Activated B cell treated with CpG ODN at 0.5 μM for 24 hours (primary cell): ENCODE measurements at regions not wholly inside any gene's neighbourhood (a gene's known extent, or its start where the extent isn't known, plus 50 kb on each side); places are given as distances from the start of the nearest gene placed in this dataset.

Source experiments
- ATAC-seq: fragments of 200-7000 bp; cut with Tn5 transposase; one replicate; pipeline ENCODE4 v1.10.0; 2021; ENCODE audit warnings: low read depth, mild to moderate bottlenecking, moderate library complexity
- CTCF ChIA-PET: fragments of 350-600 bp; sonication (Branson Sonifier 250); formaldehyde crosslinking; loops from one replicate; lab custom pipeline; 2021; ENCODE audit warnings: antibody characterized with exemption; lab: Charles Lee
- POLR2A ChIA-PET: fragments of 350-600 bp; sonication (Branson Sonifier 250); formaldehyde crosslinking; loops from one replicate; lab custom pipeline; 2021; ENCODE audit warnings: antibody characterized with exemption; lab: Charles Lee
- DNase-seq: peaks from one replicate; pipeline ENCODE4 v3.0.0; 2022
- H3K27ac Mint-ChIP-seq: one replicate; pipeline ENCODE4 v1.8.0; 2020; ENCODE audit warnings: mixed read lengths
- H3K27me3 Mint-ChIP-seq: one replicate; pipeline ENCODE4 v1.8.0; 2021; ENCODE audit warnings: mixed read lengths
- H3K36me3 Mint-ChIP-seq: one replicate; pipeline ENCODE4 v1.8.0; 2021; ENCODE audit warnings: low read depth, mixed read lengths
- H3K4me1 Mint-ChIP-seq: one replicate; pipeline ENCODE4 v1.8.0; 2021; ENCODE audit warnings: mixed read lengths
- H3K4me3 Mint-ChIP-seq: one replicate; pipeline ENCODE4 v1.8.0; 2020; ENCODE audit warnings: mild to moderate bottlenecking, mixed read lengths
- H3K9me3 Mint-ChIP-seq: one replicate; pipeline ENCODE4 v1.8.0; 2020; ENCODE audit warnings: mixed read lengths
- CTCF ChIP-seq: fragments of 200-600 bp; IDR thresholded peaks from one replicate; pipeline ENCODE4 v1.8.0; 2022; ENCODE audit warnings: antibody characterized with exemption, mild to moderate bottlenecking
- intact Hi-C: fragments of 100-400 bp; cut with micrococcal nuclease; formaldehyde crosslinking; loops from one replicate; pipeline ENCODE4 v1.15.1; 2024

DNA sequence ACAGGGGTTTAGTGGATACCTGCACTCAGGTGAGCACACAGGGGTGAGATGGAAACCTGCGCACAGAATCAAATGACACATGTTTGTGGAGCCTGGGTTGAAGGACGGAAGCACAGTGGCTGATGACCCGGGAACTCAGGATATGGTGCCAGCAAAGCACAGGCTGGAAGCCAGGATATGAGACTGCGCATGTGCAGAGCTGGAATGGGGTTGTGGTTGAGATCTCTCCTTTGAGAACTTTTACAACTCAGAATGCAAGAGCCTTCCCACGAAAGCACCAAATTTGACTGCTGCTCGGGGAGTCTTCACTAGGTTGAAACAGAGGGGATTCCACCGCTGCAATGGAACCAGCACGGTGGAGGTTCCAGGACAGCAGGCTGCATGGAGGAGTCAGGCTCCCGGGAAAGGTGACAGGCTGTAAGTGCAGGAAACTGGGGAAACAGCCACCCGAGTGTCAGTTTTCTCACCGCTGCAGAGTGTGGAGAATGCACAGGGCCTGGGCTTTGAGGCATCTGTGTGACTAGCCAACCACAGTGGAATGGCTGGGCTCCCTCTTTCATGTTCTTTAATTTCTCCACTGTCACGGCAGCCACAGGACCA lies 133.4 kb upstream of the TCERG1L start:
- no peak for ATAC-seq
- no peak overlapping the region for H3K27ac Mint-ChIP-seq
- TF ChIP-seq CTCF = no peak
- intact Hi-C loops = no loop called here
- no peak for DNase-seq
- no peaks in the 10 kb centered on the region for H3K36me3 Mint-ChIP-seq
- POLR2A ChIA-PET = no interaction called here
- no peaks in the 10 kb centered on the region for H3K4me1 Mint-ChIP-seq
- CTCF ChIA-PET = no interaction called here
- peaks cover 4% of the 10 kb centered on the region for H3K27me3 Mint-ChIP-seq
- no peak overlapping the region for H3K4me3 Mint-ChIP-seq
- no peaks in the 10 kb centered on the region for H3K9me3 Mint-ChIP-seq

GRCh38 chr10:131445623-131446022 lies 134.1 kb upstream of the TCERG1L start:
- Mint-ChIP-seq H3K27ac (no peak overlapping the region), H3K36me3 (no peaks in the 10 kb centered on the region), H3K9me3 (no peaks in the 10 kb centered on the region), H3K4me1 (no peaks in the 10 kb centered on the region), H3K27me3 (no peaks in the 10 kb centered on the region), H3K4me3 (no peak overlapping the region)
- TF ChIP-seq CTCF = no peak
- ChIA-PET CTCF (no interaction called here), POLR2A (no interaction called here)
- DNase-seq (no peak), ATAC-seq (no peak)
- intact Hi-C loops = no loop called here

DNA sequence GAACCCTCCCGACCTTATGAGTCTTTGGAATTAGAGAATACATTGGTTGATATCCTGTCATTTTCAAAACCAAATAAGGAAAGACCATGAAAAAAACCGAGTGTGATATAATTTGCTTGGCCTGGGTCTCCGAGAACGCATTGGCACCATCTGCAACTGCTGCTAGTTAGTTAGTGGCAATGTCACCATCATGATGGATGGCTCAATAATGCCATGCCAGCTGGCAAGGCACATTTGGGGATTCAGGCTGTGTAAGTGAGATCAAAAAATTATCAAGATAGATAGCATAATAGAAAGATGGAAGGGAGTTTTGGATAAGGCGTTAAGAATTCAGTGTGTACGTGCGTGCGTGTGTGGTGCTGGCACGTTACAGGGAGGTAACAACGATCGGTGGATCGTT lies 134.7 kb upstream of the TCERG1L start:
- Mint-ChIP-seq H3K4me1 (no peaks in the 10 kb centered on the region), H3K27me3 (no peaks in the 10 kb centered on the region), H3K9me3 (no peaks in the 10 kb centered on the region), H3K4me3 (no peak overlapping the region), H3K27ac (no peak overlapping the region), H3K36me3 (no peaks in the 10 kb centered on the region)
- CTCF ChIA-PET = no interaction called here
- intact Hi-C loops = no loop called here
- no peak for TF ChIP-seq CTCF
- POLR2A ChIA-PET = no interaction called here
- ATAC-seq (no peak), DNase-seq (no peak)

DNA sequence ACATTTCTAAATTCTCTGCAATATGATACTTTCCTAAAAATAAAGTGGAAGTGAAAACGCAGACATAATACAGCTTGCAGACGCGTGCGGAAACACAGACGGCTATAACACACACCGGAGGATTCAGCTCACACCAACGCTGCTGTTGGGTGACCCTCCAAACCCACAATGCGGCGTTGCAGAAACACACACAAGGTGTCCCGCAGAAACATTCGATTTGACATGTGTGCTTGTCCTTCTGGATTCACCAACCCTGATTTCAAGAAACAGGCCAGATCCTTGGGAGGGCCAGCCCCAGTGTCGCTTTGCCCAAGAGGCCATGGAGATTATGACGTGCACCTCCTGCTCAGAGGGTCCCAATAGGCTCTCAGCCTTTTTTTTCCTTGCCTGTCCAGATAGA lies 136.7 kb upstream of the TCERG1L start:
- Mint-ChIP-seq H3K4me3 (no peak overlapping the region), H3K4me1 (no peaks in the 10 kb centered on the region), H3K27ac (no peak overlapping the region), H3K36me3 (no peaks in the 10 kb centered on the region), H3K27me3 (peaks cover 12% of the 10 kb centered on the region), H3K9me3 (no peaks in the 10 kb centered on the region)
- ATAC-seq = no peak
- no peak for DNase-seq
- ChIA-PET POLR2A (no interaction called here), CTCF (no interaction called here)
- no peak for TF ChIP-seq CTCF
- intact Hi-C loops = no loop called here

DNA sequence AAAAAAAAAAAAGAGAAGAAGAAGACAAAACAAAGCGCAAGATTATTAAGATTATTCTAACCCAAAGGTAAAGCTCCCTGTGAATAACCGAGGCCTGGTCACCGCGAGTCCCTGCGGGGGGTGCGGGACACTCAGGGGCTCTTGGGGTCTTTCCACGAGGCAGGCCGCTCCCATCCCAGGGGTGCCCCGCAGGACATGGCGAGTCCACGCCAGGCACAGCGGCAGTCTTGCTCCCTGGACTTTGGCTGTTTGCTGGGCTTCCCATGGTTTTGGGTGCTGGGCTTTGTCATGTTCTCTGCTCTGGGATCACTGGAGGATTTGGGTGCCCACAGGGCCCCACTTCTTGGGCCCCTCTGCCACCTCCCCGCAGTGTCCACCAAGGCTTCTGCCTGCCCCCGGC lies 137.4 kb upstream of the TCERG1L start:
- ChIA-PET CTCF (no interaction called here), POLR2A (no interaction called here)
- peaks cover 14% of the 10 kb centered on the region for H3K27me3 Mint-ChIP-seq
- H3K27ac Mint-ChIP-seq = no peak overlapping the region
- DNase-seq (no peak), ATAC-seq (no peak)
- intact Hi-C loops = no loop called here
- no peaks in the 10 kb centered on the region for H3K9me3 Mint-ChIP-seq
- no peak overlapping the region for H3K4me3 Mint-ChIP-seq
- no peaks in the 10 kb centered on the region for H3K4me1 Mint-ChIP-seq
- no peak for TF ChIP-seq CTCF
- H3K36me3 Mint-ChIP-seq = no peaks in the 10 kb centered on the region
